ENCODE measurements at regions not wholly inside any gene's neighbourhood (a gene's known extent, or its start where the extent isn't known, plus 50 kb on each side); places are given as distances from the start of the nearest gene placed in this dataset.

DNA sequence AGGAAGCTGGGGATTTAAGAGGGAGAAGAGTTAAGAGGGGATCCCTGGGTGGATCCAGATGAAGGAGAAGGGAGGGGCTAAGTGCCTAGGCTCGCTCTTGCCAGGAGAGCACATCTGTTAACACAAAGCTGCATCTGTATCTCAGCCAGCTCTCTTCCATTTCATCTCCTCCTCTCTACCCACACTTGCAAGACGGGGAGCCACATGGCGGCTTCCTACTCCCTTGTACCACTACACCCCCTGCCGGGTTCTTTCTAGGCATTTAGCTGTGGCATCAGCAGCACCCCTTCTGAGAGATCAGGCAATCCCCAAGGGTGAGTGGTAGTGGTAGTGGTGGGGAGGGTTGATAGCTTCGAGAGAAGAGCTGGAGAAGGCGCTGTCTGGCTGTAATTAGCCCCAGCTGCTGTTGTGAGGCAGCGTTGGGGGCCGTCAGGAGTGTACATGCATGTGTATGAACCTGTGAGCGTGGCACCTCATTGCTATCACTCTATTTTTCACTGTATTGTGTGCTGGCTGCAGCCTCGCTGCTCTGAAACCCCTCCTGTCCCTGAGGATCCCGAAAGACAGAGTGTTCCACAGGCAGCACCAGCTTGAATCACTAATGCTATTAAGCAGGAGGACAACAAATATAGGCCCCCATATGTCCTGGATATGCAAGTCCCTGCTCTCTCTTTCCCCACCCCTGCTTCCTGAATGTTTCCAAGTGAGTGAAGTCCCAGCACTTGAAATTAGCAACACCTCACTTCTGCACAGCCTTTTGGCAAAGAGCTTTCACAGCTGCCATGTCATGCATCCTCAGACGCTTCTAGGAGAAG, 73.7 kb downstream of the RTL9 start:
- Histone ChIP-seq H3K27me3 (replicated peaks in 2 of 5; ENCODE audit: control insufficient read depth in 4 of 5, insufficient read depth in 5 of 5, low read length in 4 of 5) (peaks cover 0 to 20% (median 2%) of the 10 kb centered on the region in 5 experiments), H3K4me3 (ENCODE audit: control insufficient read depth in 1 of 7, extremely low read depth in 1 of 7, insufficient read depth in 4 of 7, low read depth in 2 of 7, low read length in 6 of 7) (no peak overlapping the region)
- DNase-seq, result no peak

DNA sequence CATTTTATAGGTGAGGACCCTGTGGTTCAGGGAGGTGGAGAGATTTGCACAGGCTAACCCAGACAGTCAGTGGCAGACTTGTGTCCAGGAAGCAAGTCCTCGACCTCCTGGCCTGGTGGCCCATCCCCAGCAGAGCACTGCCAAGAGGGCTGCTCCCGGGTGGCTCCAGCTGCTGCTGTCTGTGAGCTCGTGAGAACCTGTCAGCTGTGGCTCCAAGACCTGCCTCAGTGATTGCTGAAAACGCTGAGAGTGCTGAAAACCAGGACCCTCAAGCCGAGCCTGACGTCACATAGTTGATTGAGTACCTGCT, 74.2 kb downstream of the RTL9 start:
- ChIA-PET POLR2A (no interaction called here), CTCF (interaction anchor here (1.4 to 2.0 kb wide), 2 partner anchors 9 to 14 kb away, joined by 4 to 5 read pairs; no protein-coding TSS in a partner anchor)
- WGBS (ENCODE audit: insufficient coverage), result 79% methylated on average over 6 of the region's 6 CpGs
- H3K36me3 ChIP-seq (ENCODE audit: control insufficient read depth in 4 of 4, insufficient read depth in 4 of 4, low read length in 3 of 4), result no peaks in the 10 kb centered on the region
- H3K4me1 ChIP-seq (ENCODE audit: control extremely low read depth in 1 of 4, control insufficient read depth in 4 of 4, insufficient read depth in 4 of 4, low read length in 3 of 4), result no peaks in the 10 kb centered on the region
- no peak overlapping the region for H3K4me3 ChIP-seq (ENCODE audit: control insufficient read depth in 1 of 7, extremely low read depth in 1 of 7, insufficient read depth in 4 of 7, low read depth in 2 of 7, low read length in 6 of 7)
- H3K27me3 ChIP-seq (replicated peaks in 2 of 5; ENCODE audit: control insufficient read depth in 4 of 5, insufficient read depth in 5 of 5, low read length in 4 of 5), result peaks cover 0 to 20% (median 2%) of the 10 kb centered on the region in 5 experiments
- DNase-seq, result no peak
- no peaks in the 10 kb centered on the region for H3K9me3 ChIP-seq (ENCODE audit: control extremely low read depth in 1 of 5, control insufficient read depth in 4 of 5, insufficient read depth in 2 of 5, low read depth in 1 of 5, low read length in 4 of 5)
- no peak overlapping the region for H3K27ac ChIP-seq (ENCODE audit: insufficient read depth in 1 of 2, low read depth in 1 of 2, low read length in 2 of 2, poor library complexity in 1 of 2, severe bottlenecking in 2 of 2)

More for the DNA sequence above, 73.7 kb downstream of the RTL9 start:
- ChIA-PET CTCF (interaction anchor here (1.4 to 2.0 kb wide), 2 partner anchors 9 to 14 kb away, joined by 4 to 5 read pairs; no protein-coding TSS in a partner anchor), POLR2A (no interaction called here)
- WGBS (ENCODE audit: insufficient coverage), result 82% methylated on average over 9 of the region's 12 CpGs
- Histone ChIP-seq H3K9me3 (ENCODE audit: control extremely low read depth in 1 of 5, control insufficient read depth in 4 of 5, insufficient read depth in 2 of 5, low read depth in 1 of 5, low read length in 4 of 5) (no peaks in the 10 kb centered on the region), H3K4me1 (ENCODE audit: control extremely low read depth in 1 of 4, control insufficient read depth in 4 of 4, insufficient read depth in 4 of 4, low read length in 3 of 4) (no peaks in the 10 kb centered on the region), H3K27ac (ENCODE audit: insufficient read depth in 1 of 2, low read depth in 1 of 2, low read length in 2 of 2, poor library complexity in 1 of 2, severe bottlenecking in 2 of 2) (no peak overlapping the region), H3K36me3 (ENCODE audit: control insufficient read depth in 4 of 4, insufficient read depth in 4 of 4, low read length in 3 of 4) (no peaks in the 10 kb centered on the region)

DNA sequence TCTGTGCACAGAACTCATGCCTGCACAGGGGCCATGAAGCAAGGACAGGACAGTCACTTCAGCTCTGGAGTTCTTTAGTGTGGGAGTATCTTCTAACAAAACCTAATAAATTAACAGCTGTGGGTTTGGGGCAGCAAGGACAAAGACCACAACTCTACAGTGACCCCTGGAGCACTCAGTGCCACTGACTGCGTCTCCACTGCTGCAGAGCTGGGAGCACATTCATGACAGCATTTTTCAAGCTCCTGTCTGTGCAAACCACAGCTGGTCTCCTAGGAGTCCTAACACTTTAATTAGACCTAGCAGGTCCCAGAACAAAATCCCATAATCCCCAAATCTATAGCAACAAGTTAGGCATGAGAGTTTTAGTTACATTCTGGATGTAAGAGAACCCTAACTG, 76.5 kb downstream of the RTL9 start:
- 89% methylated on average over 1 of the region's 1 CpG for WGBS (ENCODE audit: insufficient coverage)
- Histone ChIP-seq H3K27ac (ENCODE audit: insufficient read depth in 1 of 2, low read depth in 1 of 2, low read length in 2 of 2, poor library complexity in 1 of 2, severe bottlenecking in 2 of 2) (no peak overlapping the region), H3K4me3 (ENCODE audit: control insufficient read depth in 1 of 7, extremely low read depth in 1 of 7, insufficient read depth in 4 of 7, low read depth in 2 of 7, low read length in 6 of 7) (no peak overlapping the region), H3K9me3 (ENCODE audit: control extremely low read depth in 1 of 5, control insufficient read depth in 4 of 5, insufficient read depth in 2 of 5, low read depth in 1 of 5, low read length in 4 of 5) (no peaks in the 10 kb centered on the region), H3K4me1 (ENCODE audit: control extremely low read depth in 1 of 4, control insufficient read depth in 4 of 4, insufficient read depth in 4 of 4, low read length in 3 of 4) (no peaks in the 10 kb centered on the region), H3K27me3 (replicated peaks in 2 of 5; ENCODE audit: control insufficient read depth in 4 of 5, insufficient read depth in 5 of 5, low read length in 4 of 5) (peaks cover 0 to 37% (median 2%) of the 10 kb centered on the region in 5 experiments), H3K36me3 (ENCODE audit: control insufficient read depth in 4 of 4, insufficient read depth in 4 of 4, low read length in 3 of 4) (no peaks in the 10 kb centered on the region)
- DNase-seq, result no peak
- POLR2A ChIA-PET, result no interaction called here
- CTCF ChIA-PET, result no interaction called here

DNA sequence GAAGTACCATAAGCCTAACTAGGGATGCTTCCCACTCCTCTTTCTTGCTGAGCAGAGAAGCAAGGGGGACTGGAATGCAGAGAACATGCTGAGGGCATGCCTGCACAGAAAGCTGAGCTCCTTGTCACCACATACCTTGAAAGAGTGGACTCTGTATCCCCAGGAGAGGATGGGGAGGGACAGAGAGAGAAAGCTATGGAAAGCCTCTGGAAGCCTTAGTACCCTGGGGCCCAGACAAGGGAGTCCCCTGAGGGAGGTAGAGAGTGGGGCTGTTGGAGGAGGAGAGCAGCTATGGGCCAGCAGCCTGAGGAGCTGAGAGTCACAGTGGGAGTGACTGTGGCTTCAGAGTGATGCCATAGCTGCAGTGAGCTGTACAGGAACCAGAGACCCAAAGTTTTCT, 77.9 kb downstream of the RTL9 start:
- H3K27ac ChIP-seq (ENCODE audit: insufficient read depth in 1 of 2, low read depth in 1 of 2, low read length in 2 of 2, poor library complexity in 1 of 2, severe bottlenecking in 2 of 2), result no peak overlapping the region
- H3K4me1 ChIP-seq (ENCODE audit: control extremely low read depth in 1 of 4, control insufficient read depth in 4 of 4, insufficient read depth in 4 of 4, low read length in 3 of 4), result no peaks in the 10 kb centered on the region
- DNase-seq, result no peak
- no peaks in the 10 kb centered on the region for H3K9me3 ChIP-seq (ENCODE audit: control extremely low read depth in 1 of 5, control insufficient read depth in 4 of 5, insufficient read depth in 2 of 5, low read depth in 1 of 5, low read length in 4 of 5)
- POLR2A ChIA-PET, result no interaction called here
- peaks cover 0 to 36% (median 2%) of the 10 kb centered on the region in 5 experiments for H3K27me3 ChIP-seq (replicated peaks in 2 of 5; ENCODE audit: control insufficient read depth in 4 of 5, insufficient read depth in 5 of 5, low read length in 4 of 5)
- H3K4me3 ChIP-seq (ENCODE audit: control insufficient read depth in 1 of 7, extremely low read depth in 1 of 7, insufficient read depth in 4 of 7, low read depth in 2 of 7, low read length in 6 of 7), result no peak overlapping the region
- CTCF ChIA-PET, result interaction anchor here (1.2 kb wide), 2 partner anchors 19 to 21 kb away, joined by 3 read pairs; no protein-coding TSS in a partner anchor
- no peaks in the 10 kb centered on the region for H3K36me3 ChIP-seq (ENCODE audit: control insufficient read depth in 4 of 4, insufficient read depth in 4 of 4, low read length in 3 of 4)

DNA sequence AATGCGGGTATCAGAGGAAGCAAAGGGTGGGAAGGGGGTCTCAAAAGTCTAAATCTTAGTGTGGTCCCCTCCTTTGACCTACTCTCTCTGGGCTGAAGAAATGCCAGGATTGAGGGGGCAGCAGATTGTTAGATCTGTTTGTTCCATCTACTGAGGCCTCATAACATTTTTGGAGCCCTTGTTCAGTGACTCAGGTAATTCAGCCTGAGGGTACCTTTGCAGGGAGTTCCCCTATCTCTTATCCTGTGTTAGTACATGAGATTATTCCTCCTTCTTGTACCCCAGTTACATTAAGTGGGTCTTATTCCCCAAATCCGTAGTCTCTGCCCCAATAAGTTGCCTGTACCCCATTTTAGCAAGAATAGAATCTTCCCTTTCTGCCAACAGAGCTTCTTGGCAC, 79.0 kb downstream of the RTL9 start:
- 50% methylated on average over 1 of the region's 2 CpGs for WGBS (ENCODE audit: insufficient coverage)
- CTCF ChIA-PET, result no interaction called here

DNA sequence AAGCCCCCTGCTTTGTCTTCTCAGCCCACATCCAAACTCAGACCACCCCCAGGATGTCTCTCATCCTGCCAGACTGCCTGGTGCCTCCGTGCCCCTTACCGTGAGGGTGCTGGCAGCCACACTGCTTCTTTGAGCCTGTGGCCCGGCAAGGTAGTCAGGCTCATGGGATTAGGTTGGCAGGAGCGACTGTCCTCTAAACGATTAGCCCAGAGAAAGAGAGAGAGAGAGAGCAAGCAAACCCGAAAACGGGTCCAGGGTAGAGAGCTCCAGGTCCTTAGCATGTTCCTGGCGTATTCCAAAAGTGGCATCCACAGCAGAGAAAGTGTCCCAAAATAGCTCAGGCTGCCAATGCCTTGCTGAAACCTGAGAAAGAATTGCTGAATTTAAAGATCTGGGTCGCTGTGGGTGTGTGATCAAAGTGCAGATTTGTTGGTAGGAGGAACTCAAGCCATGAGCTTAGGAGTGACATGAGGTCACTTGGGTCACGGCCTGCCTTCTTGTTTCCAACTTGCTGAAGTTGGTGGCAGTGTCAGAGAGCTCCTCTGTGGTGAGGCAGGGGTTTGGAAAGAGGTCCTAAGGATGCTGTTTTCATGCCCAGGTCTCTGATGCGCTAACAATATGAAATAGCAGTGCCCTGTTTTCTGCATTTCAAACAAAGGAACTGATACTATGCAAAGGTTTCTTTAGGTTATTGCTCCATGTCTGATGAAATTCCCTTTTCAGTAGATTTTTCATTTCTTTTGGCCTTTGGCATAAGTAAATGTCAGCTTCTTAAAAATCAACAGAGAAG, 81.6 kb downstream of the RTL9 start:
- H3K4me1 ChIP-seq (ENCODE audit: control extremely low read depth in 1 of 4, control insufficient read depth in 4 of 4, insufficient read depth in 4 of 4, low read length in 3 of 4), result no peaks in the 10 kb centered on the region
- H3K4me3 ChIP-seq (ENCODE audit: control insufficient read depth in 1 of 7, extremely low read depth in 1 of 7, insufficient read depth in 4 of 7, low read depth in 2 of 7, low read length in 6 of 7), result no peak overlapping the region
- CTCF ChIA-PET, result interaction anchor here (1.4 to 1.9 kb wide), 2 partner anchors 24 to 519 kb away, joined by 3 to 4 read pairs; no protein-coding TSS in a partner anchor
- H3K9me3 ChIP-seq (ENCODE audit: control extremely low read depth in 1 of 5, control insufficient read depth in 4 of 5, insufficient read depth in 2 of 5, low read depth in 1 of 5, low read length in 4 of 5), result no peaks in the 10 kb centered on the region
- H3K27me3 ChIP-seq (replicated peaks in 2 of 5; ENCODE audit: control insufficient read depth in 4 of 5, insufficient read depth in 5 of 5, low read length in 4 of 5), result peaks cover 0 to 37% (median 3%) of the 10 kb centered on the region in 5 experiments
- H3K36me3 ChIP-seq (ENCODE audit: control insufficient read depth in 4 of 4, insufficient read depth in 4 of 4, low read length in 3 of 4), result no peaks in the 10 kb centered on the region
- WGBS (ENCODE audit: insufficient coverage), result 72% methylated on average over 11 of the region's 11 CpGs
- DNase-seq, result no peak
- no peak overlapping the region for H3K27ac ChIP-seq (ENCODE audit: insufficient read depth in 1 of 2, low read depth in 1 of 2, low read length in 2 of 2, poor library complexity in 1 of 2, severe bottlenecking in 2 of 2)
- POLR2A ChIA-PET, result no interaction called here

More for the DNA sequence above, 79.0 kb downstream of the RTL9 start:
- no peaks in the 10 kb centered on the region for H3K4me1 ChIP-seq (ENCODE audit: control extremely low read depth in 1 of 4, control insufficient read depth in 4 of 4, insufficient read depth in 4 of 4, low read length in 3 of 4)
- H3K36me3 ChIP-seq (ENCODE audit: control insufficient read depth in 4 of 4, insufficient read depth in 4 of 4, low read length in 3 of 4), result no peaks in the 10 kb centered on the region
- DNase-seq, result no peak
- H3K4me3 ChIP-seq (ENCODE audit: control insufficient read depth in 1 of 7, extremely low read depth in 1 of 7, insufficient read depth in 4 of 7, low read depth in 2 of 7, low read length in 6 of 7), result no peak overlapping the region
- H3K9me3 ChIP-seq (ENCODE audit: control extremely low read depth in 1 of 5, control insufficient read depth in 4 of 5, insufficient read depth in 2 of 5, low read depth in 1 of 5, low read length in 4 of 5), result no peaks in the 10 kb centered on the region
- H3K27ac ChIP-seq (ENCODE audit: insufficient read depth in 1 of 2, low read depth in 1 of 2, low read length in 2 of 2, poor library complexity in 1 of 2, severe bottlenecking in 2 of 2), result no peak overlapping the region
- POLR2A ChIA-PET, result no interaction called here
- H3K27me3 ChIP-seq (replicated peaks in 2 of 5; ENCODE audit: control insufficient read depth in 4 of 5, insufficient read depth in 5 of 5, low read length in 4 of 5), result peaks cover 0 to 28% (median 2%) of the 10 kb centered on the region in 5 experiments

DNA sequence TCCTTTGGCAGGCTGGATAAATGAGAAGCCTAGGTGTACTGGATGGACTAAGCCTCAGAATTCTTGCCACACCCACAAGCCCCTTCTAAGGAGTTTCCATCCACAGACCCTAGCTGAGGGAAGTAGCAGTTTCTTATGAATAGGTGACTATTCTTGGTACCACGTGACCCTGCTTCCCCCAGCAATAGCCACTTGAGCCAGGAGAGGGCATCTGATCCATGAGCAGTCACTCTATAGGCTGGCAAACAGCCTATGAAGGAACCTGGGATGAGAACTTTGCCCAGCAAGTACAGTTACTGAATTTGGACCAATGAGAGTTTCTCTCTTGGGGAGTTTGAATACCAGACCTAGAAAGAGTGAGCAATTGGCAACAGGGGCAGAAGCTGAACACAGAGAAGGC, 84.0 kb downstream of the RTL9 start:
- DNase-seq, result peak; percentile 33 to 74 (median 69)
- H3K27me3 ChIP-seq (replicated peaks in 2 of 5; ENCODE audit: control insufficient read depth in 4 of 5, insufficient read depth in 5 of 5, low read length in 4 of 5), result peaks cover 0 to 39% (median 3%) of the 10 kb centered on the region in 5 experiments

More for the DNA sequence above, 84.0 kb downstream of the RTL9 start:
- ChIA-PET CTCF (interaction anchor here (1.8 kb wide), 1 partner anchor 405 kb away, joined by 5 read pairs; no protein-coding TSS in a partner anchor), POLR2A (no interaction called here)
- WGBS (ENCODE audit: insufficient coverage), result 0% methylated on average over 1 of the region's 1 CpG
- Histone ChIP-seq H3K4me3 (ENCODE audit: control insufficient read depth in 1 of 7, extremely low read depth in 1 of 7, insufficient read depth in 4 of 7, low read depth in 2 of 7, low read length in 6 of 7) (no peak overlapping the region), H3K4me1 (ENCODE audit: control extremely low read depth in 1 of 4, control insufficient read depth in 4 of 4, insufficient read depth in 4 of 4, low read length in 3 of 4) (no peaks in the 10 kb centered on the region), H3K9me3 (ENCODE audit: control extremely low read depth in 1 of 5, control insufficient read depth in 4 of 5, insufficient read depth in 2 of 5, low read depth in 1 of 5, low read length in 4 of 5) (no peaks in the 10 kb centered on the region), H3K27ac (ENCODE audit: insufficient read depth in 1 of 2, low read depth in 1 of 2, low read length in 2 of 2, poor library complexity in 1 of 2, severe bottlenecking in 2 of 2) (no peak overlapping the region), H3K36me3 (ENCODE audit: control insufficient read depth in 4 of 4, insufficient read depth in 4 of 4, low read length in 3 of 4) (no peaks in the 10 kb centered on the region)

Data from common myeloid progenitor, CD34-positive (primary cell).